Suprapubic skin (tissue), 4 donors: ENCODE measurements at regions not wholly inside any gene's neighbourhood (a gene's known extent, or its start where the extent isn't known, plus 50 kb on each side); places are given as distances from the start of the nearest gene placed in this dataset.

Source experiments
- DNase-seq, 2 donors: peaks; one replicate each; pipeline ENCODE4 v3.0.0-alpha.2; 2019; ENCODE audit warnings: low spot score in 2 of 2
- H3K27ac ChIP-seq: fragments of 200-600 bp; sonication (generic); one replicate; pipeline ENCODE4 v1.5.1; 2019
- H3K27me3 ChIP-seq: fragments of 200-600 bp; sonication (generic); one replicate; pipeline ENCODE4 v1.5.1; 2019
- H3K36me3 ChIP-seq: fragments of 200-600 bp; sonication (generic); one replicate; pipeline ENCODE4 v1.5.1; 2019
- H3K4me1 ChIP-seq: fragments of 200-600 bp; sonication (generic); one replicate; pipeline ENCODE4 v1.5.1; 2019
- H3K4me3 ChIP-seq: fragments of 200-600 bp; sonication (generic); one replicate; pipeline ENCODE4 v1.5.1; 2019; ENCODE audit warnings: mild to moderate bottlenecking
- H3K9me3 ChIP-seq: fragments of 200-600 bp; sonication (generic); one replicate; pipeline ENCODE4 v1.5.1; 2019
- EP300 ChIP-seq: sonication (generic); formaldehyde crosslinking; IDR thresholded peaks from one replicate; pipeline ENCODE4 v1.6.1; 2017; ENCODE audit warnings: antibody characterized with exemption
- POLR2A ChIP-seq, 2 donors: fragments of 450-650 bp; IDR thresholded peaks; one replicate each; pipeline ENCODE4 v1.6.1; 2017; ENCODE audit warnings: antibody characterized with exemption in 2 of 2, mild to moderate bottlenecking in 2 of 2, moderate library complexity in 2 of 2
- POLR2AphosphoS5 ChIP-seq, 3 donors: sonication (generic); formaldehyde crosslinking; IDR thresholded peaks; one replicate each; pipeline ENCODE4 v1.6.1; 2017; ENCODE audit warnings: antibody characterized with exemption in 3 of 3
- WGBS: methylation state at CpG from one replicate; pipeline ENCODE4 v1.1.5; 2018; 5-methylcytosine and 5-hydroxymethylcytosine counted together
- TF ChIP-seq, protein P1 (sequence below), 2 donors: fragments of 200-600 bp in 1 of 2; fragments of 450-650 bp in 1 of 2; sonication (generic) in 1 of 2; IDR thresholded peaks; one replicate each; pipeline ENCODE4 v1.5.1; 2016 to 2019; ENCODE audit warnings: antibody characterized with exemption in 2 of 2, mild to moderate bottlenecking in 1 of 2, moderate library complexity in 1 of 2

DNA sequence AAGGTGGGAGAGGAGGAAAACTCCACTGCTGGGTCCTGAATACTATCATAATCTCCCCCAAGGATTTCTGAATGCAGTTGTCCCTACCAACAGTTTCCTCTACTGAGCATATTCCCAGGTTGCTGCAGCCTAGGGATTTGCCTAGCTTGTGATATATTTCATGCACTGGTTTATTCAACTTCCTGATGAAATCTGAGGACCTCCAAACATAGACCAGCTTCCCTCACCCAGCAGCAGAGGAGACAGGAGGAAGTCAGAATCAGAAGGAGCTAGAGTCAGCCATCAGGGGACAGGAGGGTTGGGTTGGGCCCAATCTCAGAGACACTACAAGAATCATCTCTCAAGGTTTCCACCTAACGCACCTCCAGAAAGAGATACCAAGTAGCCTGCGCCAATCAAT is 138.4 kb upstream of the TOP1 start:
- peaks cover 6% of the 10 kb centered on the region for H3K27me3 ChIP-seq
- TF ChIP-seq, protein P1, sequence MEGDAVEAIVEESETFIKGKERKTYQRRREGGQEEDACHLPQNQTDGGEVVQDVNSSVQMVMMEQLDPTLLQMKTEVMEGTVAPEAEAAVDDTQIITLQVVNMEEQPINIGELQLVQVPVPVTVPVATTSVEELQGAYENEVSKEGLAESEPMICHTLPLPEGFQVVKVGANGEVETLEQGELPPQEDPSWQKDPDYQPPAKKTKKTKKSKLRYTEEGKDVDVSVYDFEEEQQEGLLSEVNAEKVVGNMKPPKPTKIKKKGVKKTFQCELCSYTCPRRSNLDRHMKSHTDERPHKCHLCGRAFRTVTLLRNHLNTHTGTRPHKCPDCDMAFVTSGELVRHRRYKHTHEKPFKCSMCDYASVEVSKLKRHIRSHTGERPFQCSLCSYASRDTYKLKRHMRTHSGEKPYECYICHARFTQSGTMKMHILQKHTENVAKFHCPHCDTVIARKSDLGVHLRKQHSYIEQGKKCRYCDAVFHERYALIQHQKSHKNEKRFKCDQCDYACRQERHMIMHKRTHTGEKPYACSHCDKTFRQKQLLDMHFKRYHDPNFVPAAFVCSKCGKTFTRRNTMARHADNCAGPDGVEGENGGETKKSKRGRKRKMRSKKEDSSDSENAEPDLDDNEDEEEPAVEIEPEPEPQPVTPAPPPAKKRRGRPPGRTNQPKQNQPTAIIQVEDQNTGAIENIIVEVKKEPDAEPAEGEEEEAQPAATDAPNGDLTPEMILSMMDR (IDR thresholded peaks at IDR 0.05) = no peak
- no peak for TF ChIP-seq EP300
- TF ChIP-seq POLR2AphosphoS5 (IDR thresholded peaks at IDR 0.05) = no peak
- TF ChIP-seq POLR2A (IDR thresholded peaks at IDR 0.05) = no peak

DNA sequence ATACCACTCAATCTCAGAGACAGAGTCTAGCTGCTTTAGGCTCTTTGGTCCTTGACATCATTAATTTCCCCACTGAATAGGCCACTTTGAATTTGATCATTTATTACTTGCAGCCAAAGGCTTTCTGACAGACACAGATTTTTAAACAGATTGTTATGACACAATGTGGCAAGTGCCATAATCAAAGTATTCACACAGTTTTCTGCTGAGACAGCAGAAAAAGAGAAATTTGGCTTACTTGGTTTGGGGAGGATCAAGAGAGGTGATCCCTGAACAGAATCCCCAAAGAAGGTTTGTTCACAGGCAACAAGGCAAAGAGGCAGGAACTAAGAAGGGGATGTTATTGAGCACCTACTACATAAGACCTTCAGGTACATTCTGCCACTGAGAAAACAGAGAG is 138.0 kb upstream of the TOP1 start:
- TF ChIP-seq EP300 (no peak), POLR2AphosphoS5 (IDR thresholded peaks at IDR 0.05) (no peak), POLR2A (IDR thresholded peaks at IDR 0.05) (no peak)
- TF ChIP-seq, protein P1 (IDR thresholded peaks at IDR 0.05) = no peak

More for the DNA sequence above, 138.4 kb upstream of the TOP1 start:
- Histone ChIP-seq H3K36me3 (no peaks in the 10 kb centered on the region), H3K4me3 (no peak overlapping the region), H3K27ac (no peak overlapping the region), H3K4me1 (peaks cover 6% of the 10 kb centered on the region), H3K9me3 (no peaks in the 10 kb centered on the region)
- DNase-seq = no peak
- WGBS = 94% methylated on average over 2 of the region's 2 CpGs

DNA sequence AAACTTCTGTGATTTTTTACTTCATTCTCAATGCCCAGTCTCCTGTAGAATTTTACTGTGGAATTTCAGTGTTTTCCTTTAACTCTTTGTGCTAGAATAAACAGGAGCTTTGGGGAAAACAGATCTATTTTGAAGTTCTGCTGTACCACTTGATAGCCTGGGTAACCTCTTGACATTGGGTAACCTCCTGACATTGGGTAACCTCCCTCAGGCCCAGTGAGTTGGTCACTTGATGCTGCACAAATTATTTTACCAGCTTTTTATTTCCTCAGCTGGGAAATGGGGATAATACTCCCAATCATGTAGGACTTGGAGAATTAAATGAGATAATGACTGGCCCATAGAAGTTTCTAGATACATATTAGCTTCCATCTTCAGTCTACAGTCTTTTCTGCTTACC is 137.3 kb upstream of the TOP1 start:
- no peak for DNase-seq
- Histone ChIP-seq H3K4me1 (peaks cover 6% of the 10 kb centered on the region), H3K27ac (no peak overlapping the region), H3K27me3 (peaks cover 6% of the 10 kb centered on the region), H3K36me3 (no peaks in the 10 kb centered on the region), H3K9me3 (no peaks in the 10 kb centered on the region), H3K4me3 (no peak overlapping the region)
- TF ChIP-seq, protein P1 (IDR thresholded peaks at IDR 0.05) = no peak
- no peak for TF ChIP-seq POLR2A (IDR thresholded peaks at IDR 0.05)

More for the DNA sequence above, 138.0 kb upstream of the TOP1 start:
- Histone ChIP-seq H3K4me1 (peaks cover 6% of the 10 kb centered on the region), H3K4me3 (no peak overlapping the region), H3K9me3 (no peaks in the 10 kb centered on the region), H3K27ac (no peak overlapping the region), H3K27me3 (peaks cover 6% of the 10 kb centered on the region), H3K36me3 (no peaks in the 10 kb centered on the region)
- DNase-seq = no peak

DNA sequence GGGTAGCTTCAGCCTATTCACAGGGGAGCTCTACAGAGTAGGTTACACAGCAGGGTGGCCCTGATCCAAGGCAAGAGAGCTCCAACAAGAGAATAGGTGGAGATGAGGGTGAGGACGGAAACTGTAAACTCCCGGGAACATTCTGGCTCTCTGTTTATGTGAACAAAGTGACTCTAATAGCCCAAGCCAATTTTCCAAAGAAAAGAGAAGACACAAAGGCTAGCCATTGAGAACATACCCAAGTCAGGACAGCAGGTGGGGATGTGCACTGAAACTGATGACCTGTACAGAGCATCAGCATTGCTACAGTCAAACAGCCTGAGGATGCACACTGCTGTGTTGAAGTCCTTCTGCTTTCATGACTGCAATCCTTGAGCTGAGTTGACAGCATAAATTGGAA is 136.0 kb upstream of the TOP1 start:
- peaks cover 6% of the 10 kb centered on the region for H3K4me1 ChIP-seq
- no peak overlapping the region for H3K27ac ChIP-seq
- no peak for TF ChIP-seq EP300
- TF ChIP-seq, protein P1 (IDR thresholded peaks at IDR 0.05) = no peak
- TF ChIP-seq POLR2AphosphoS5 (IDR thresholded peaks at IDR 0.05) = no peak
- no peaks in the 10 kb centered on the region for H3K27me3 ChIP-seq
- no peak for DNase-seq
- no peak overlapping the region for H3K4me3 ChIP-seq
- no peaks in the 10 kb centered on the region for H3K9me3 ChIP-seq
- H3K36me3 ChIP-seq = no peaks in the 10 kb centered on the region
- WGBS = 69% methylated on average over 2 of the region's 2 CpGs

DNA sequence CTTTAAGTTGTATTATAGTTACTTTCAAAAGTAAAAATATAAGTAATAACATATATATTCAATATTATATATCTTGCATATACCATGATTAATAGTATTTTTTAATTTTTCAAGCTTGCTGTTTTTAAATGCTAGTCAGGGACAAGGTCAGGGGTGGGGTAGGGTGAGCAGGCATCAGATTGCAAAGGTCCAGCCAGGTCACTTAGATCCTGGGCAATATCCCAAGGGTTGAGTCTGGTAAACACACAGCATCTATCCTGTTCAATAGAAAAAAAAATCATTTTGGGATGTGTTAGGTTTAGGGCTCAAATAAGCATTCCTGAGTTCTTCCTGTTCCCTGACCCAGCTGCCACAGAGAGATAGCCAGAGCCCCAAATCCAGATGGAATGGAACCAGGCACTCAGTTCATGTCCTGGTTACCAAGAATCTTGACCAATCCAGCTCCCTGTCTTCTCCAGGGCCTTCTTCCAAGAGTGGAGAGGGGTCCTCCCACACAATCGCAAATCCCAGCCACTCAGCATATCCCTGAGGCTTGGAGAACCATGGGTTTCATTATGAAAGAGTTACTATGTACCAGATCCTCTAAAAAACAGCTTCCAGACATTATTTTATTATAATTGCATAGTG is 134.9 kb upstream of the TOP1 start:
- 42% methylated on average over 1 of the region's 1 CpG for WGBS

More for the DNA sequence above, 134.9 kb upstream of the TOP1 start:
- H3K9me3 ChIP-seq = no peaks in the 10 kb centered on the region
- no peaks in the 10 kb centered on the region for H3K27me3 ChIP-seq
- peaks cover 6% of the 10 kb centered on the region for H3K4me1 ChIP-seq
- no peak overlapping the region for H3K4me3 ChIP-seq
- no peak overlapping the region for H3K27ac ChIP-seq
- H3K36me3 ChIP-seq = no peaks in the 10 kb centered on the region
- TF ChIP-seq POLR2A (IDR thresholded peaks at IDR 0.05) (no peak), EP300 (no peak), POLR2AphosphoS5 (IDR thresholded peaks at IDR 0.05) (no peak)
- TF ChIP-seq, protein P1 (IDR thresholded peaks at IDR 0.05) = no peak
- DNase-seq = no peak
